Smooth muscle cell of the brain vasculature (primary cell): ENCODE measurements at regions not wholly inside any gene's neighbourhood (a gene's known extent, or its start where the extent isn't known, plus 50 kb on each side); places are given as distances from the start of the nearest gene placed in this dataset.
"Not testable (repeated sequence)": the region's sequence is repeated elsewhere in the genome, so short reads cannot be mapped to it uniquely, and the experiment has no call there.

ENCODE experiments used
- DNase-seq: peaks from one replicate; pipeline ENCODE4 v3.0.0-alpha.2; 2012; ENCODE audit warnings: low read depth, low spot score

- DNase-seq = not testable (repeated sequence)
These were observed 172.5 kb upstream of the NBPF9 start for GRCh38 chr1:149275802-149276201.

GRCh38 chr1:149276496-149276895 is 173.1 kb upstream of the NBPF9 start:
- DNase-seq = not testable (repeated sequence)

GRCh38 chr1:149278156-149278555 is 174.8 kb upstream of the NBPF9 start:
- DNase-seq = not testable (repeated sequence)

- DNase-seq = not testable (repeated sequence)
These were observed 175.7 kb upstream of the NBPF9 start for GRCh38 chr1:149279015-149279414.

- not testable (repeated sequence) for DNase-seq
These were observed 176.2 kb upstream of the NBPF9 start for GRCh38 chr1:149279512-149279911.

DNA sequence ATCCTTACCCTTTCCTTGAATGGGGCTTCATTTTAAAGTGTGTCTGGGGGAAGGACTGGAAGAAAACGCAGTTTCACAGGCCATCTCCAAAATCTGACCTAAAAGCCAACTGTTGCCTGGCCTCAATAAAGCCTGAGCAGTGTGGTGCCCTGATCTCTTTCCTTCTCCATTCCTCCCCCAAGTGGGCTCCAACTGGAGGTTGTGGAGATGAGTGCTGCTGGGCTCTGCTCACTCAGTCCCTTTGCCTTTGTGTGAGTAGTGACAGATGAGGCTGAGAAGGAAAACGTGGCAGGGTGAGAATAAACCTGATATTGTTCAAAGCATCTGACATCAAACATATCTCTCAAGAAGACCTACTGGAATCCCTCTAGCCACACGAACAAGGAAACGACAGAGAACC is 181.4 kb upstream of the NBPF9 start:
- not testable (repeated sequence) for DNase-seq

- DNase-seq = not testable (repeated sequence)
These were observed 181.9 kb upstream of the NBPF9 start for GRCh38 chr1:149285205-149285604.

DNA sequence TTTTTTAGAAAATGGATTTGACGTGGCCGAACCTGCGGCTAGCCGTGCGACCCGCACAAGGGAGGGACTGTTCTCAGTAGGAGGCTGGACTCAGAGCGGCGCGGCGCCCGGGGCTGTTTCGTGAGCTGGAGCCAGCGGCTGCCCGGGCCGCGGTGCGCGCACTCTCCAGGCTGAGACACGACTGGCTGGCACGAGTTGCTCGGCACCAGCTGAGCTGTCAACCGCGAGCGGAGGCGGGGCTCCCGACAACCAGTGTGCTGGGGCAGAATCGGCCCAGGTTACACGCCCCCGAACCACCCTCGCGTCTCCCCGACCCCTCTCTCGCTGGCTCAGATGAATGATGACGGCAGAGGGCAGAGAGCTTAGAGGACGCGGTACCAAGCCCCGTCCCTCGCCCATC is 182.3 kb upstream of the NBPF9 start:
- not testable (repeated sequence) for DNase-seq

GRCh38 chr1:149288580-149288979 is 185.2 kb upstream of the NBPF9 start:
- DNase-seq = not testable (repeated sequence)

DNA sequence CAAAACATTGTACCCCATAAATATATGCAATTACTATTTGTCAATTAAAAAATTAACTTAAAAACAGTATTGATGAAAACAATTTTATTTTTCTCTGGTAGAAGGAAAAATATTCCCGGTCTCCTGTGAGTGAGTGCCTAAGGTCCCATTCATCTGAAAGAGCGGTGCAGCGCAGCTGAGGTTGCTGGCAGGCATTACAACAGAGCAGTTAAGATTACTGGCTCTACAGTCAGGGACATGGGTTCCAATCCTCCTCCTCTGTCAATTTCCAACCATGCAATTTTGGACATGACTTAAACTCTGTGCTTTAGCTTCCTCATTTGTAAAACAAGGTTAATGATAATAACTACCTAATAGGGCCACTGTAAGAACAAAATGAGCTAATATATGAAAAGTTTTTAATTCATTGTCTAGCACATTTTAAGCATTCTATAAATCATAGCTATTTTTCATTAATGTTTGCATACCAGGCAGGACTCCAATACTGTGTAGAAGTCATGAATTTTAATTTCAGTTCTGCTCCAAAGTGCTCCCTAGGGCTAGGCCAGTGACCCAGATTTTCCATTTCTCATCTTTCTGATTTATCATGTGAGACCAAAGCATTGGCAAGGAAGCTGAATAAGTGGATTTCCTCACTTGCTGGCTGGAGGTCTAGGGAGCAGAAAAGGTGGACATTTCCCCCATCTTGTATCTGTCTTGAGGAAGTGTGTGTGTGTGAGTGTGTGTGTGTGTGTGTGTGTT is 174.2 kb upstream of the NBPF19 start:
- DNase-seq = not testable (repeated sequence)

DNA sequence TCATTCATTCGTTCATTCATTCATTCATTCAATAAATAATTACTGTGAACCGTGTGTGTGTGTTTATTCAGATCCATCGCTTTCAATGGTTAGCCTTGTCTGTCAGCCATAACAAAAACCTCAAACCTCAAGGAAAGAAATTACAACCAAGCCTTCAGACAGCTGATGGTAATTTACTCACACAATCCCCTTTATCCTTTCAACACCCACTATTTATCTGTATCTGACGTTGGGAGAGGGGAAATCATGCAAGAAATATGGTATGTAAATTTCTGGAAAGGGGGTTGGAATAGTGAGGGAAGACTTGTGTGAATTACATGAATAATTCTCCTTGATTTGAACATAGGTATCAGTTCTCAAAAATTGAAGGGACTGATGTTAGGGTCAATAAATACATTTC is 173.6 kb upstream of the NBPF19 start:
- not testable (repeated sequence) for DNase-seq

DNA sequence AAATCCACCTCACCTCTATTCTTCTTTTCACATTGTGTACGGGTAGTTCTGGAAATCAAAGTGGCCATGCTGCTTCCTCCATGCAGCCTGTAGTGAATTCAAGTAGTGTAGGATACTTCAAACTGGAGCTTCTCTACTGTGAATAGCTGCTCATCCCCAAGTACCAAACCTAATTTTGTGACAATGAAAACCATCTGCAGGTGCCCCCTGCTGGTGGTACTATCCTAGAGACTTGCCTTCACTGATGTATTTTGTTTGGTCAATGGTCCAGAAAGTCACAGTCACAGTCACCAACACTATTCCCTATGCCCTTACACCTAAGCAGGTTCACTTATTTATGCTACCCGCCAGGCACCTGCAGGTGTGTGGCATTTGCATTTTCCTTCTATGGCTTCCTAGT is 170.0 kb upstream of the NBPF19 start:
- not testable (repeated sequence) for DNase-seq

- not testable (repeated sequence) for DNase-seq
These were observed 167.2 kb upstream of the NBPF19 start for GRCh38 chr1:149307640-149308039.

- not testable (repeated sequence) for DNase-seq
These were observed 159.9 kb upstream of the NBPF19 start for GRCh38 chr1:149314921-149315320.

- not testable (repeated sequence) for DNase-seq
These were observed 153.7 kb upstream of the NBPF19 start for GRCh38 chr1:149320971-149321731.

GRCh38 chr1:149321732-149322016 is 153.2 kb upstream of the NBPF19 start:
- DNase-seq = not testable (repeated sequence)

DNA sequence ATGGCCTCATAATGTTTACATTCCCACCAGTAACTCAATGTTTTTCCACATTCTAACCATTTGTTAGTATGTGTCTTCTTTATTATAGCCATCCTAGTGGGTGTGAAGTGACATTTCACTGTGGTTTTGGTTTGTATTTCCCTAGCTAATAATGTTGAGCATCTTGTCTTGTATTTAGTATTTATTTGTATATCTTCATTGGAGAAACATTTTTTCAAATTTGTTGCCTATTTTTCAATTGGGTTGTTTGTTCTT is 144.8 kb upstream of the NBPF19 start:
- not testable (repeated sequence) for DNase-seq

DNA sequence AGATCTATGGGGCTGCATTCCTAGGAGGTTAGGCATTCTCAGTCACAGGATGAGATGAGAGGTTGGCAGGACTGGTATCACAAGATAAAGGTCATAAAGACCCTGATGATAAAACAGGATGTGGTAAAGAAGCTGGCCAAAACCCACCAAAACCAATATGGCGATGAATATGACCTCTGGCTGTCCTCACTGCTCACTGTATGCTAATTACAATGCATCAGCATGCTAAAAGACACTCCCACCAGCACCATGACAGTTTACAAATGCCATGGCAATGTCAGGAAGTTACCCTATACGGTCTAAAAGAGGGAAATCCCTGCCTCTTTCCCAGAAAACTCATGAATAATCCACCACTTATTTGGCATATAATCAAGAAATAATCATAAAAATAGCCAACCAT is 138.8 kb upstream of the NBPF19 start:
- DNase-seq = not testable (repeated sequence)

DNA sequence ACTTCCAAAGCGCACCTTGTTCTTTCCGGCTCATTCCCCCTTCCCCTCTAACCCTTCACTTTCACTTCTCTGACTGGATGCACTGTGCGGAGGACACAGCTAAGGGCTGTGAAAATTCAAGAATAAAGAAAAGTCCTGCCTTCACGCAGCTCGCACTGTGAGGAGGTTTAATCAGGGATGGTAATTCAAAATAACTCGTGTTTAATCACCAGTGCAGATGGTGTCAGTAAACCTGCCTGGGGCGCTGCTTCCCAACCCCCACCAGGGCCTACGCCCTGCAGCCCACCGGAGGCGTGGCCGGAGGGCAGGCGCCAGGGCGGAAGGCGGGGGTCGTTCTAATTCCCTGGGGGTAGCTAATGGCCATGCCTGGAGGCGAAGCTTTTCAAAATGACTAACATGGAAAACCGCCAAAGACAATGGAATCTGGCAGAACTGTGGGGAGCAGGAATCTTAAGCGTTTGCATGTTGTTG is 136.6 kb upstream of the NBPF19 start:
- DNase-seq = not testable (repeated sequence)

GRCh38 chr1:149338698-149339097 is 136.1 kb upstream of the NBPF19 start:
- not testable (repeated sequence) for DNase-seq

DNA sequence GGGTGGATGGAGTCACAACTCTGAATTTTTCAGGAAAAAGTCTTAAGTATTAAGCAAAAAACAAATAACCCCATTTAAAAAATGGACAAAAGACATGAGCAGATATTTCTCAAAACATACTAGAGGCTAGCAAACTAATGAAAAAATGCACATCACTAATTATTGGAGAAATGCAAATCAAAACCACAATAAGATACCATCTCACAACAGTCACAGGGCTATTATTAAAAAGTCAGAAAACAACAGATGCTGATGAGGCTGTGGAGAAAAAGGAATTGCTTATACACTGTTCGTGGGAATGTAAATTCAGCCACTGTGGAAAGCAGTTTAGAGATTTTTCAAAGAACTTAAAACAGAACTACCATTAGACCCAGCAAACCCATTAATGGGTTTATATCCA is 125.4 kb upstream of the NBPF19 start:
- DNase-seq = not testable (repeated sequence)

- not testable (repeated sequence) for DNase-seq
These were observed 122.6 kb upstream of the NBPF19 start for GRCh38 chr1:149352205-149352604.

DNA sequence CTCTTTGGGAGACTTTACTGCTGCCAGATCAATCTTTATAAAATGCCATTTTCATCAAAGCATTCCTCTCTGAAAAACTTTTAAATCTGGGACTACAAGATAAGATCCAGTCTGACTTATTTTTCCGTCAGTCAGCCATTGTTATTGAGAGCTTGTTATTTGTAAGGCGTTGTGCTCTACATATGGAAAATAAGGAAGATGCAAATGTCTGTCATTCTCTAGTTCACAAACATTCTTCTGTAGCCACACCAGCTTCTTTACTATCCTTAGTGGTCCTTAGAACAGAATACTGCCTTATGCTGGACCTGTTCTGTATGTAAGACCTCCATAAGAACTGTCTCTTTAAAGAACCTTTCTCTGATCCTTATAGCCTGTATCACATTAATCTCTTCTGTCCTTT is 120.3 kb upstream of the NBPF19 start:
- not testable (repeated sequence) for DNase-seq
